C4-2B (cell line): ENCODE measurements at regions not wholly inside any gene's neighbourhood (a gene's known extent, or its start where the extent isn't known, plus 50 kb on each side); places are given as distances from the start of the nearest gene placed in this dataset.

Experiments
- H3K27ac ChIP-seq: fragments of 450-650 bp; 2 replicates; pipeline ENCODE4 v1.5.1; 2017
- CTCF ChIP-seq: fragments of 450-650 bp; conservative IDR thresholded peaks from 2 replicates; pipeline ENCODE4 v1.5.1; 2017; ENCODE audit warnings: mild to moderate bottlenecking
- ZFX ChIP-seq: fragments of 450-650 bp; IDR thresholded peaks from 2 replicates; pipeline ENCODE4 v1.6.1; 2017

- TF ChIP-seq CTCF (no peak), ZFX (no peak)
- H3K27ac ChIP-seq = no peak overlapping the region
Measured at GRCh38 chr10:124239134-124239533, 145.7 kb upstream of the CHST15 start.

GRCh38 chr10:124238367-124238766 lies 145.0 kb upstream of the CHST15 start:
- H3K27ac ChIP-seq = no peak overlapping the region
- TF ChIP-seq CTCF (no peak), ZFX (no peak)

- no peak overlapping the region for H3K27ac ChIP-seq
Measured at GRCh38 chr10:124237282-124237961, 144.0 kb upstream of the CHST15 start.

GRCh38 chr10:124236816-124237215 lies 143.4 kb upstream of the CHST15 start:
- no peak overlapping the region for H3K27ac ChIP-seq
- TF ChIP-seq ZFX (no peak), CTCF (no peak)

More at GRCh38 chr10:124237282-124237961, 144.0 kb upstream of the CHST15 start:
- TF ChIP-seq CTCF = no peak
- no peak for TF ChIP-seq ZFX

- no peak for TF ChIP-seq ZFX
- no peak overlapping the region for H3K27ac ChIP-seq
Measured at GRCh38 chr10:124236136-124236535, 142.7 kb upstream of the CHST15 start.

GRCh38 chr10:124235232-124235631 lies 141.8 kb upstream of the CHST15 start:
- H3K27ac ChIP-seq = no peak overlapping the region
- TF ChIP-seq ZFX (no peak), CTCF (no peak)

GRCh38 chr10:124233546-124234138 lies 140.2 kb upstream of the CHST15 start:
- no peak overlapping the region for H3K27ac ChIP-seq
- no peak for TF ChIP-seq CTCF
- no peak for TF ChIP-seq ZFX
